ENCODE measurements at regions not wholly inside any gene's neighbourhood (a gene's known extent, or its start where the extent isn't known, plus 50 kb on each side); places are given as distances from the start of the nearest gene placed in this dataset.
"Not testable (repeated sequence)": the region's sequence is repeated elsewhere in the genome, so short reads cannot be mapped to it uniquely, and the experiment has no call there.

DNA sequence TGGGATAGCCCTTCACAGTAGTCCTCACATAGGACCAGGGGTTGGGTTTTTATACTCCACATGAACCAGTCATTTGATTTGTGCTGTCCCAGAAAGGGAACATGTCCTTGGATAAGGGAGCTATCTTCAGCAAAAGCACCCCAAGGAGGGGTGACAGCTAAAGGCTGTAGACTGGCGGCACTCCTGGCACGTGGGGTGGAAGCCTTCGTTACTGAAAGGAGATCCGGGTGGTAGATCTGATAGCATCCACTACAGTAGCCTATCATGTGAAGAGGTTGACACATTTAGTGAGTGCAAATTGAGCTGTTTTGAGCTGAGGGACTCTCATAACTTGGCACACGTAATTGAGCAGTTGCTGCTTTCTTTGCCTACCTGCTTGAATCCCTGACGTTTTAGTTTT lies 588.8 kb upstream of the GOLIM4 start:
- Histone ChIP-seq H3K27ac (no peak overlapping the region), H3K27me3 (no peaks in the 10 kb centered on the region), H3K4me3 (no peak overlapping the region), H2AFZ (no peak overlapping the region), H3K4me2 (no peak overlapping the region), H4K20me1 (ENCODE audit: insufficient read depth, poor library complexity, severe bottlenecking) (no peaks in the 10 kb centered on the region), H3K79me2 (no peaks in the 10 kb centered on the region), H3K9me2 (replicated peaks; ENCODE audit: insufficient read depth) (no peaks in the 10 kb centered on the region), H3K4me1 (ENCODE audit: insufficient read depth) (no peaks in the 10 kb centered on the region), H3K36me3 (replicated peaks; ENCODE audit: insufficient read depth, low read depth) (no peaks in the 10 kb centered on the region), H3K9me3 (ENCODE audit: low read depth) (no peaks in the 10 kb centered on the region)
- DNase-seq (ENCODE audit: low spot score) = no peak
- TF ChIP-seq, protein P1, sequence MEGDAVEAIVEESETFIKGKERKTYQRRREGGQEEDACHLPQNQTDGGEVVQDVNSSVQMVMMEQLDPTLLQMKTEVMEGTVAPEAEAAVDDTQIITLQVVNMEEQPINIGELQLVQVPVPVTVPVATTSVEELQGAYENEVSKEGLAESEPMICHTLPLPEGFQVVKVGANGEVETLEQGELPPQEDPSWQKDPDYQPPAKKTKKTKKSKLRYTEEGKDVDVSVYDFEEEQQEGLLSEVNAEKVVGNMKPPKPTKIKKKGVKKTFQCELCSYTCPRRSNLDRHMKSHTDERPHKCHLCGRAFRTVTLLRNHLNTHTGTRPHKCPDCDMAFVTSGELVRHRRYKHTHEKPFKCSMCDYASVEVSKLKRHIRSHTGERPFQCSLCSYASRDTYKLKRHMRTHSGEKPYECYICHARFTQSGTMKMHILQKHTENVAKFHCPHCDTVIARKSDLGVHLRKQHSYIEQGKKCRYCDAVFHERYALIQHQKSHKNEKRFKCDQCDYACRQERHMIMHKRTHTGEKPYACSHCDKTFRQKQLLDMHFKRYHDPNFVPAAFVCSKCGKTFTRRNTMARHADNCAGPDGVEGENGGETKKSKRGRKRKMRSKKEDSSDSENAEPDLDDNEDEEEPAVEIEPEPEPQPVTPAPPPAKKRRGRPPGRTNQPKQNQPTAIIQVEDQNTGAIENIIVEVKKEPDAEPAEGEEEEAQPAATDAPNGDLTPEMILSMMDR (IDR thresholded peaks at IDR 0.05; ENCODE audit: poor library complexity) = no peak
- TF ChIP-seq EZH2phosphoT487 (IDR thresholded peaks at IDR 0.05; ENCODE audit: low read depth, severe bottlenecking, unreplicated experiment) = no peak
- TF ChIP-seq EZH2 (IDR thresholded peaks at IDR 0.05; ENCODE audit: borderline replicate concordance) = no peak
- WGBS (ENCODE audit: low lambda C conversion rate, missing lambda C conversion rate) = 90% methylated on average over 6 of the region's 6 CpGs

DNA sequence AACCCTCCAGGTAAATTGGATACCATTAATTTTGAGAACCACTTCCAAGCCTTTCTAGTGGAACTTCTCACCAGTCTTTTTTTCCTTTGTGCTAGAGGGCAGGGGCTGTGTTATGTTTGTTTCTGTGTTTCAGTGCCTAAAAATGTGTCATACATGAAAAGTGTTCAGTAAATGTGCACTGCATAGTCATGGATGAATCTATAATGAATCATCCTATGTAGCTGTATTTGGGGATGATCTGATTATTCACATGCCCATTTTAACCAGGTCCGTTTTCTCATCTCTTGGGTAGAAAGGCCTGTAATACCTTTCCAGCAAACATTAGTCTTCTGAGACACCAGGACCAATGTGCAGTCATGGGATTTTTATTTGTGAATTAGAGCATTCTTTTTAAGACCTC lies 583.0 kb upstream of the GOLIM4 start:
- H3K27me3 ChIP-seq = no peaks in the 10 kb centered on the region
- H3K79me2 ChIP-seq = no peaks in the 10 kb centered on the region
- no peak overlapping the region for H2AFZ ChIP-seq
- TF ChIP-seq, protein P1 (IDR thresholded peaks at IDR 0.05; ENCODE audit: poor library complexity) = no peak
- TF ChIP-seq EZH2phosphoT487 (IDR thresholded peaks at IDR 0.05; ENCODE audit: low read depth, severe bottlenecking, unreplicated experiment) (no peak), EZH2 (IDR thresholded peaks at IDR 0.05; ENCODE audit: borderline replicate concordance) (no peak)
- no peaks in the 10 kb centered on the region for H3K4me1 ChIP-seq (ENCODE audit: insufficient read depth)
- no peak for DNase-seq (ENCODE audit: low spot score)
- WGBS (ENCODE audit: low lambda C conversion rate, missing lambda C conversion rate) = 96% methylated on average over 1 of the region's 1 CpG
- H3K4me2 ChIP-seq = no peak overlapping the region
- no peak overlapping the region for H3K4me3 ChIP-seq
- H3K9me3 ChIP-seq (ENCODE audit: low read depth) = no peaks in the 10 kb centered on the region
- no peaks in the 10 kb centered on the region for H3K36me3 ChIP-seq (replicated peaks; ENCODE audit: insufficient read depth, low read depth)
- no peaks in the 10 kb centered on the region for H3K9me2 ChIP-seq (replicated peaks; ENCODE audit: insufficient read depth)
- no peaks in the 10 kb centered on the region for H4K20me1 ChIP-seq (ENCODE audit: insufficient read depth, poor library complexity, severe bottlenecking)
- no peak overlapping the region for H3K27ac ChIP-seq

DNA sequence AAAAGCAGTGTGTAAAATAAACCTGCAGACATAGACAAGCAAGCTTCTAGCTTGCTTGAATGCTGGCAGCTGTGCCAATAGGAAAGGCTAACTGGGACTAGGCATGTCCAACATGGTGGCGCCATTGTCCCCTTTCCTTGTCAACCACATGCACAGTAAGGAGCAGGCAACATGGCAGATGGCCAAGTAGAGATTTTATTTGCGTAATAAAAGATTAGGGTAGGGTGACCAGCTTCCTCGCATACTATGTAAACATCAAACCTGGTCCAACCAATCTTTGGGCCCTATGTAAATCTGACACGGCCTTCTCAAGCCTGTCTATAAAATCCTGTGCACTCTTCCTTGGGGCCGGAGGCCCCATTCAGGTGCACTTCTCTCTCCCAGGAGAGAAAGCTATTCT lies 575.4 kb upstream of the GOLIM4 start:
- Histone ChIP-seq H2AFZ (no peak overlapping the region), H3K27ac (no peak overlapping the region), H3K4me2 (no peak overlapping the region), H4K20me1 (ENCODE audit: insufficient read depth, poor library complexity, severe bottlenecking) (no peaks in the 10 kb centered on the region), H3K9me3 (ENCODE audit: low read depth) (no peaks in the 10 kb centered on the region), H3K27me3 (no peaks in the 10 kb centered on the region), H3K9me2 (replicated peaks; ENCODE audit: insufficient read depth) (no peaks in the 10 kb centered on the region), H3K4me1 (ENCODE audit: insufficient read depth) (no peaks in the 10 kb centered on the region), H3K4me3 (no peak overlapping the region), H3K36me3 (replicated peaks; ENCODE audit: insufficient read depth, low read depth) (no peaks in the 10 kb centered on the region), H3K79me2 (no peaks in the 10 kb centered on the region)
- 69% methylated on average over 5 of the region's 5 CpGs for WGBS (ENCODE audit: low lambda C conversion rate, missing lambda C conversion rate)
- no peak for DNase-seq (ENCODE audit: low spot score)
- TF ChIP-seq, protein P1 (IDR thresholded peaks at IDR 0.05; ENCODE audit: poor library complexity) = no peak
- no peak for TF ChIP-seq EZH2 (IDR thresholded peaks at IDR 0.05; ENCODE audit: borderline replicate concordance)
- no peak for TF ChIP-seq EZH2phosphoT487 (IDR thresholded peaks at IDR 0.05; ENCODE audit: low read depth, severe bottlenecking, unreplicated experiment)

DNA sequence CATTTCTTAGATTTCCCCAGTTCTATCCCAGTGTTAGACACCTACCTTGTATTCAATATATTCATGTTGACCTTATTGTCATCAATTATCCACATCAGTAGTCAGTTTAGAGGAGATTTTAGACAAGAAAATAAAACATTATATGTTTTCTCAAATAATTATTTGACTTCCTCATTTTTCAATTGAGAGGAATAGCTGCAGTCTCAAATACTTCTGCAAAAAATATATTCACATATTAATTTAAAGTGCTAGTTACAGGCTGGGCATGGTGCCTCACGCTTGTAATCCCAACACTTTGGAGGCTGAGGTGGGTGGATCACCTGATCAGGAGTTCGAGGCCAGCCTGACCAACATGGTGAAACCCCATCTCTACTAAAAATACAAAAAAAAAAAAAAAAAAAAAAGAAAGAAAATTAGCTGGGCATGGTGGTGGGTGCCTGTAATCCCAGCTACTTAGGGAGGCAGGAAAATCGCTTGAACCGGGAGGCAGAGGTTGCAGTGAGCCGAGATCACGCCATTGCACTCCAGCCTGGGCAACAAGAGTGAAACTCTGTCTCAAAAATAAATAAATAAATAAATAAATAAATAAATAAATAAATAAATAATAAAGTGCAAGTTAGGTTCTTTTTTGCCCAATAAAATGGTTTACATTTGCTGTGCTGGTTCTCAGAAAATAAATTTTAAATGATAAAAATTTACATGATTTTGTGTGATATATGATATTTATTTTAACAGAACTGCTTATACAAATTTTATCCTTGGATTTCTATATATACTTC lies 565.3 kb upstream of the GOLIM4 start:
- H3K4me2 ChIP-seq; H4K20me1 ChIP-seq (ENCODE audit: insufficient read depth, poor library complexity, severe bottlenecking); DNase-seq (ENCODE audit: low spot score); H3K9me2 ChIP-seq (replicated peaks; ENCODE audit: insufficient read depth); H3K36me3 ChIP-seq (replicated peaks; ENCODE audit: insufficient read depth, low read depth); H3K9me3 ChIP-seq (ENCODE audit: low read depth); H3K79me2 ChIP-seq; H3K4me1 ChIP-seq (ENCODE audit: insufficient read depth); H2AFZ ChIP-seq; H3K27ac ChIP-seq; H3K4me3 ChIP-seq; H3K27me3 ChIP-seq: not testable (repeated sequence)
- WGBS (ENCODE audit: low lambda C conversion rate, missing lambda C conversion rate) = 100% methylated on average over 6 of the region's 6 CpGs
